Activated T-cell treated with anti-CD3 and anti-CD28 coated beads, Interleukin-2, amount 50 U/mL, for 48 hours (primary cell): ENCODE measurements at regions not wholly inside any gene's neighbourhood (a gene's known extent, or its start where the extent isn't known, plus 50 kb on each side); places are given as distances from the start of the nearest gene placed in this dataset.

Experiments
- DNase-seq, 2 experiments: peaks; one replicate each; pipeline ENCODE4 v3.0.0-alpha.2; 2020

DNA sequence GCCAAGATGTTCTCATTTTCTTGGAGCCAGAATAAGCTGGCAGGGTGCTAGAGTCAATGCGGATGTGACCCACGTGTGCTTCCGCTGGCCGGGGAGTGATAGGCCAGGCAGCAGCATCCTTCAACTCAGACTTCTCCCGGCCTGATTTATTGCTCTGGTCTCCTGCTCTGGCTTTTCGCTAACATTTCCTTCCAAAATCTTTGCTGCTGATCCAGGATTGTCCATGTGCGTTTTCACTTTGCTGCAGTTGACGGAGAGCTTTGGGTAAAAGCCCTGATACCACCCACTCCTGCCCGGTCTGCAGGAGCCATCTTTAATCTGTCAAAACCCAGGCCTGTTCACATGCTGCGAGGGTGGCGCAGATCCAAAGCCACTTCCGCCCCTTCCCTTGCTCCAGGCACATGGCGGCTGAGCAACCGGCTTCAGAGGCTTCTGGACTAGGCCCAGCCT, 106.8 kb downstream of the CYP26A1 start:
- no peak for DNase-seq

DNA sequence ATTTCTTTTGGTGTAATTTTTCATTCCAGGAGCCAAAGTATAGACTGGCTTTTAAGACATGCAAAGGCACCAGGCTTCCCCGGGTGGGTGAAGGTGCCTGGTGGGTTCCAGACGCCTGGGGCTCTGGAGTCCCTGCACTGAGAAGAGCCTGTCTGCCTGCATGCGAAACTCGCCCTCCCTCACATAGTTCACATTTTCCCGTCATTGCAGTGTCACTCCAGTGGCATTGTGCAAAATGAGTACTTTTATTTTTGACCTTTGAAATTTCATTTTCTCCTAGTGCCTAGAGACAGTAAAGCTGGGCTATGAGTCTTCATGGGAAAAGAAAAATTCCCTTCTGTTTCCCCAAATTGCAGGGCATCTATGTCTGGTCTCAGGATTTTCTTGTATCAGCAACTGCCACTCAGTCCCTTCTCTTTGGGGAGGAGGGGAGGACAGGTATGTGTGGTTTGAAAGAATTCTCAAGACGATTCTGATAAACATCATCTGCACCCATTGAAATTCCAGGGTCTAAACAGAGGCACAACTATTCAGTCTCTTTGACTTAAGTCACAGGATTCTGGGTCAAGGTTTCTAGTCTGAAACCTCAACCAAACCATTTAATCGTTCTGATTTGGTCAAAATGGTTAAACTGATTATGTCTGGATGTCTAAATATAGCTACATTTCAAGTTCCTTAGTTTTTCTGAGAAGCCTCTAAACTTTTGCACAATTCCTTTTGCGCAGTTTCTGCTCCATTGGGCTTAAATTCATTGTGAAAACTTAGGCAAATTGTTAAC, 107.8 kb downstream of the CYP26A1 start:
- DNase-seq = no peak

DNA sequence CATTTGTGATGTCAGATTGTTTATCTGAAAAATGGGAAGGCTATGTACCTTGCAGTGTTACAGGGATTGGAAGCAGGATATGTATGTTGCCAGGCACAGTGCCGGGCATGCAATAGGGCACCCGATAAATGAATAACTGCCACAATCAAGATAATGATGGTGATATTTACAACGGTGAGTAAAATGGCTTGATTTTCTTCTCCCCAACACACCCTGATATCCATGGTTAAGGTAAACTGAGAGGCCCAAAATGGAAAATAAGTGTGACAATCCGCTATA, 108.3 kb downstream of the CYP26A1 start:
- no peak for DNase-seq

DNA sequence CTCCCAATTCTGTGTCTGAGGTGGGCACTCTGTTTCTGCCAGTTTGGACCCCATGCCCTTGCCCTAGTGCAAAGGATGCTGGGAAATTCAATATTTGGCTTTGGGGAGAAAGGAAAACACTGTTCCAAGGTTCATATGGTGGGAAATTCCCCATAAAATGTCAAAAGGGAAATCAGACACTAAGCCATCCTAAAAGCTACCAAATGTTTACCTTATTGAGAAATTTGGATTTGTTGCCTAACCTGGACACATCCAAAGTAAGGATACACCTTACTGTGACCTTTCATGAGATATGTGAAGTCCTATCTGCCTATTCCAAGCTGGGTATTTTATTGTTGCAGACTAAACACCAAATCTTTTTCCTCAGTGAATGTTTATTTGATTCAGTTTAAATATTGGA, 109.1 kb downstream of the CYP26A1 start:
- no peak for DNase-seq

DNA sequence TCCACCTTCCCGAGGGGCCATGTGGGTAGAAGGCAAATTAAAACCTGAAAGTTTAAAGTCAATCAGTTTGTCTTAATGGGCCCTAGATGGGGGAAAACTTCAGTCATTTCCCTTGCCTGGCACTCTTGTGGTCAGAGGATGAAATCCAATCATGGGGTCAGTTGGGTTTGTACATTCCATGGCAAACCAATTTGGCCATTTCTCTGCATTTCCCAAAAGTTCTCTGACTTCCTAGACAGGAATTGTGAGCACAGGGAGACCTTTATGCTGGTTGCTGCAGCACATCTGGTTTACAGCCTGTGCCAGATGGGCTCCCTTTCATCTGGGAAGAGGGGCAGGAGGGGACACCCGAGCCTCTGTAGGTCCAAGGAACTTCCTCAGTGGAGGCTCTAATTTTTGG, 113.0 kb downstream of the CYP26A1 start:
- no peak for DNase-seq

DNA sequence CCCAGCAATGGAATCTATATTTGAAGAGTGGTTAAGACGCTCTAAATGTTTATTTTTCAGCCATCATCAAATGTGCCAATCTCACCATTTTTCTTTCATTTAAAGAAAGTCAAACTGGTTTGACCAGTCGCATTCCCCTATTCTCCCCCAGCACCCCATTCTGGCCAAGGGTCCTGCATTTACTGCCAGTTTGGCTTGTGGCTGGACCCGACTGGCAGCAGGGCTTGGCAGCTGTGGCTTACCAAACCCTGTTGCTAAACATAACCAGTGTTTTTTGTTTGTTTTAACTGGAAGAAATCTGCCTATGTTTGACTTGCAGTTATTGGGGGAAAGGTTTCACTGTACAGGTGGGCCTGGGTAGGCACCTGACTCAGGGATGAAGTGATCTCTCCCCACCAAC, 116.3 kb downstream of the CYP26A1 start:
- DNase-seq = no peak

DNA sequence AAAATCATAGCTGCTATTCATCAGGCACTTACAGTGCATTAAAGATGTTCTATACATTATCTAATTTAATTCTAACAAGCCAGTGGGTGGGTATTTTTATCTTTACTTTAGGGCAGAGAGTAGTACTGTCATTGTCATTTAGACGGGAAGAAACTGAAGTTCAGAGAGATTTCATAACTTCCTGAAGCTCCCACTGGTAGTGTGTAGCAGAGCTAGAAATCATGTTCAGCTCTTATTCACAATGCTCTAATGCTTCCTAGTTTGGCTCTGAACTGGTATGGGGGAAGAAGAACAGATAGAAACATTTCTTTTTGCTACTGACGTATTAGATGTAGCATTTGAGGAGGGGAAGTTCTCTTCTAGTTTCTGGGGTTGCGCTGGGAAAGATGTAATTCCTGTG, 116.7 kb downstream of the CYP26A1 start:
- DNase-seq = no peak

DNA sequence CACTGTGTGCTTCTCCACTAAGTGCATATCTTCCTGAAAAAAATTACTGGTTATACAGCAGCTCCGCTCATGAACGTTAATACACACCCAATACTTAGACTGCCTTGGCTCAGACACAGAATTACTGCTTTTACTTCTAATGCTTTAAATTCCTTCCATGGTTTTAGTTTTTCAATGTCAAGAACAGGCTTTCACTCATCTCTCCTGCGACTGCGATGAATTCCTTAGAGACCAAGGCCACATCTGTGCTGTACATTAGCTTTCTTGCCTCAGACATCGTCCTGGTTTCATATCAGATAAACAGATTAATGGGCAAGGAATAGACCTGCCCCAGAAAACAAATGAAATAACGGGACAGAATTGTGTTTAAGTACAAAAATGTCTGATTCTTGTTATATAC, 120.2 kb downstream of the CYP26A1 start:
- DNase-seq = no peak

DNA sequence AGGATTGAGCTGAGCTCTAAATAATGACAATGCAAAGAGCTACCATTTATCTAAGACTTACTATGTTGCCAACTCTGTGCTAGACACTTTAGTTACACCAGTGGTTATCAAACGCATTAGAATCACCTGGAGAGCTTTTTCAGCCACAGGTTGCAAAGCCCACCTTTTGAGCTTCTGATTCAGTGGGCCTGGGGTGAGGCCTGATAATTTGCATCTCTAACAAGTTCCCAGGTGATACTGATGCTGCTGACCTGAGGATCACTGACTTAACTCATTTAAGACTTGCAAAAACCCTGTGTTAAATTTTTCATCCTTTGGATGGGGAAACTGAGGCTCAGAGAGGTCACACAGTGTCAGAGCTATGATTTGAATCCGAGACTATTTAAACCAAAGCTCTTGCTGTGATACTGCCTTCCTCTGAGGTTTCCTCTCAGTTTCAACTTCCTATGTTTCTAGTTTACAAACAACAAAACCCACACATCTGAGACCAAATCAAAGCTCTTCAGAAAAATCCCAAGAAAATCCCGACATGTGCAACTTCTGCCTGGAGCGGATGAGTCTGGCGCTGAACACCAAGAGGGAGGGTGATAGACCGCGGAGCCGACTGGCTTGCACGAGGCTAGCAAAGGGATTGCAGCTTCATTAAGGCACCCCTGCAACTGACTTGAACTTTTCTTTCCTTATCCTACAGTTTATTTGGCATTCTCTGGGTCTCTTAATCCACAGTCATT, 124.9 kb downstream of the CYP26A1 start:
- no peak for DNase-seq

DNA sequence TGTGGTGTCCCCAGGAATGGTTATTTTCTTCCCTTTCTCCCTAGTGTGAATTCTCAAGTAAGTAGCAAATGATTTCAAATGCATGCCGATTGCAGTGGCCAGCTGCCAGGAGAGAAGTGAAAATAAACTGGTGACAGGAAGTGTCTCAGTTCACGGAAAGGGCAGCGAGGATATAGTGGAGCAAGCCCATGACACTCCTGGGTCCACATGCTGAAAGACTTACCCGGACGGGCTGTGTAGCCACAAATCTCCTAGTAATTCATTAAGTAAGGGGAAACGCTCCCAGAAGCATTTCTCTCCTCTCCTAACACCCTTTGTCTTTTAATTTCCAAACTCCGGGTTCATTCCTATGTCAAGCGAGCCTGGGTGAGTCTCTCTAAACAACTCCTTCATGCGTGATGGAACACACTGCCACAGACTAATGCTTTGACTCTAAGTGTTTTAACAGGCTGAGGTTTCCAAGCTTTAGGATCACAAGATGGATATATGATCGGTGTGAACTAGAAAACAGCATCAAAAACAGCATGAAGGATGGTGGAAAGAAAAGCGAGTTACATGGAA, 125.6 kb downstream of the CYP26A1 start:
- DNase-seq = no peak

DNA sequence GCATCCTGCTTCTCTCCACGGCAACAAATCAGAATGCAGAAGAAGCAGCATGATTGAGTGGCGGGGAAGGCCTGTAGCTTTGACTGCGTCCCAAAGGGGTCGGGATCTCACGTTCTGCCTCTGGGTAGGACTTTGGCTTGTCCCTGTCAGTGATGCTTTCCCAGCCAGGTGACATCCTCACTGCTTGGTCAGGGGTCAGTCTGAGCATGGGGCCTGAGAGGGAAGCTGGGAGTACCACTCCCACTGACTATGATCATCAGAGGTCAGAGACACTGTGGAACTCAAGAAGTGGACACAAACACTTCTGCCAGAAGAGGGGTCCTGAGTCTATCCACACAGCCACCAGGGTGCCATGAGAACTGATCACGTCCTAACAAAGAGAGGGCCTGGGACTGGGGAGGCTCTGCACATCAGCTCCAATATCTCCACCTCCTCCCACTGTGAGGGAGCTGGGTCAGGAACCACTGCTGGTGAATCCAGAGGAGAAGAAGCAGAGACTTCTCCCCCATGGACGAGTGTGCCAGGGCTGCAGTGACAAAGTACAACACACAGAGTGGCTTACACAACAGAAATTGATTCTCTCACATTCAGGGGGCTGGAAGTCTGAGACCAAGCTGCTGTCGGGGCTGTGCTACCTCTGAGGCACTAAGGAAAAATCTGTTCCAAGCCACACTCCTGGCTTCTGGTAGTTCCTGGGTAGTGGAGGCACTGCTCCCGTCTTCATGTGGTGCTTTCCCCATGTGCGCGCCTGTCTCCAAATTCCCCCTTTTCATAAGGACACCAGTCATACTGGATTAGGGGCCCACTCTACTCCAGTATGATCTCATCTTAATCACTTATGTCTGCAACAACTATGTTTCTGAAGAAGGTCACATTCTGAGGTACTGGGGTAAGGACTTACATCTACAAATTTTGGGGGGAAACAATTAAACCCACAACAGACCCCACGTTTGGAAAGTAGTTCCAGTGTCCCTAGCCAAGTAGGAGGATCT, 131.1 kb downstream of the CYP26A1 start:
- DNase-seq = no peak

DNA sequence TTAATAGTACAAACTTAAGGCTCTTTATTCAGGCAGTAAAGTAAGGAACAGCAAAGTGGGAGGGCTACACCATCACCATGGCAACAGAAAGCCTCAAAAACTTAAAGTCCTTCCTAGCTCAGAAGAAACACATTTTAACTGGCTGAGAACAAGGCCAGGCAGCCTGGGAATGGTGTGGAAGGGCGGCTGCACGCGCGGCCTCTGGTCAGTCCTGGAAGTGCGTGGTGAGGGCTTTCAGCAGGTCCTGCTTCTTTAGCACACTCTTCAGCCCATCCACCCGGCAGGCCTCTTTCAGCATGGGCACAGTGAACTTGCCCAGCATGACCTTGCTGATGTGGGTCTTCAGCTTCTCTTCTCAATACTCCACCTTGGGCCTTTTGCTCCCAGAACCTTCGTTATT, 133.0 kb downstream of the CYP26A1 start:
- no peak for DNase-seq

DNA sequence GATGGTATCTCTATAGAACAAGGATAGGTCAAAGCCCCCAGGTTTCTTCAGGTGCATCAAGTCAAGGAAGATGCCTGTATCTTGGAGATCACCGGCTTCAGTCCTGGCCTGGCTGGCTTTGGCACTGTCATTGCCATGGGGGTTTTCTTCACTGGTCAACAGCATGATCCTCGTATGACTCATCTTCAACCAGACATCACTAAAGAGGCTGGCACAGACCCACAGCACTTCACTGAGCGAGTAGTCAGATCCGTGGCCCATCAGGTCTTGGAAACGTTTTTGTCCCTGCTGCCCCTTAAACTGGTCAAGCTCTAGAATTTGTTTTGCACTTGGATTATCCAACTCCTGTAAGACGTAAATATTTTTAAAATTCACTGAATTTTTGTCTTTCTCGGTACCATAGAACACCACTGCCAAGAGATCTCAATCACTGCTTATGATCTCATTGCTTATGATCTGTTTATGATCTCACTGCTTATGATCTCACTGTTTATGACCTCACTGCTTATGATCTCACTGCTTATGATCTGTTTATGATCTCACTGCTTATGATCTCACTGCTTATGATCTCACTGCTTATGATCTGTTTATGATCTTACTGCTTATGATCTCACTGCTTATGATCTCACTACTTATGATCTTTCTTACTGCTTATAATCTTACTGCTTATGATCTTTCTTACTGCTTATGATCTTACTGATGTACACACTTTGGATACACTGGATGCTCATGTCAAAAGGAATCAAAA, 135.2 kb downstream of the CYP26A1 start:
- no peak for DNase-seq

DNA sequence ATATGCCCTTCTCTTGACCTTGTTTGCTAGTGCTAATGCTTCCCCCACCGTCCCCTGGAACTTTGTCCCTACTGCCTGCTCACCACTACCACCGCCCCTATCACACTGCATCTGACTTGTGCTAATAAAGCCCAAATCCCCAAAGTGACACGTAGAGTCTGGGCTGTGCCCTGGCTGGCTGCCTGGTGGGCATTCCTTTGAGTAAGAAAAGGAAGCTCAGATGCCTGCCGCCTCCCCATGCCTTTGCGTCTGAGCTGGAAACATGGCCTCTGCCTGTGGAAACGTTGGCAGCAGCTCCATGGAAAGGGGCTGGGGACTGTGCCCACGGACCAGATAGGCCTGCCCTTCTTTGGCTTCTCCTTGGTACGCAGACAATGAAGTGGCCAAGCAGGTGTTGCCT, 138.3 kb downstream of the CYP26A1 start:
- no peak for DNase-seq

DNA sequence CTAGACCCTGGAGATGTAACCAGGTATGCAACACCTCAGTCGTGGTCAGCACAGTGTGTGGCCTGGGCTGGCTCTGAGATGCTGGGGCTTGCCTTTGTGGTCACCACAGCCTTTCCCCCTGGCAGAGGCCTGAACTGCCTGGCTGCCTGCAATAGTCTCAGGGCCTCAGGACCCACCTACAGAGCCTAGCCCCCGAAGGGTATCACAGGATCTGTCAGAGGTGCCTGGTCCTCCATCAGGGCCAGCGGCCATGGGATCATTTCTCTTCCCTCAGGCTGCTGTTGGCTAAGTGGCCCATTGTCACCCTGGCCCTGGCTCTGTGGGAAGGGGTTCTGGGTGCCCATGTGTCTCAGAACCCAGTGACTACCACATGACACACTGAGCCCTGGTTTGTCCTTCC, 141.6 kb downstream of the CYP26A1 start:
- DNase-seq = no peak

DNA sequence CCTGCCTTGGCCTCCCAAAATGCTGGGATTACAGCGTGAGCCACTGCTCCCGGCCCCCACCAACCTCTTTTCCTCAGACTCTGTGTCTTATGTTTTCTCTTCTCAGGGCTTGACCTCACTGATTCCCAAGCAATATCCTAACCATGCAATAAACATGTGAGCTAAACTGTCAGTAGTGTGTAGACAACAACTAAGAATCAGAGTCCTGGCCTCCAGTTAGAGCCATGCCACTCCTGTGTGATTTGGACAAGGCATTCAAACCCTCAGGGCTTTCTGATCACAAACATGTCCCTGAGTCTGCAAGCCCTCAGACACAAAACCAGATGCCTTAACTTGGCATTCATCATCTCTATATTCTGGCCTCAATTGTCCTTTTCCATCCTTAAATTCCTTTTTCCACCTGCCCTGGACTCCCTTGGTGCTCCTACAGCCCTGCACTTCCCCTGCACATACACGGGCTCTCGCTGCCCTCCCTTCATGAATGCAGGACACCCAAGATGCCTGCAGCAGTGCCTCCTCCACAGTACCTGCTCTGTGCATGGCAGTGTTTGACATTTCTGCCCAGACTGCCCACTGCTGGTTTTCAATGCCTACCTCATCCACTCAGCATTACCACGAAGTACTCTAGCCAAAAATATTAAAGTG, 142.8 kb downstream of the CYP26A1 start:
- DNase-seq = no peak

DNA sequence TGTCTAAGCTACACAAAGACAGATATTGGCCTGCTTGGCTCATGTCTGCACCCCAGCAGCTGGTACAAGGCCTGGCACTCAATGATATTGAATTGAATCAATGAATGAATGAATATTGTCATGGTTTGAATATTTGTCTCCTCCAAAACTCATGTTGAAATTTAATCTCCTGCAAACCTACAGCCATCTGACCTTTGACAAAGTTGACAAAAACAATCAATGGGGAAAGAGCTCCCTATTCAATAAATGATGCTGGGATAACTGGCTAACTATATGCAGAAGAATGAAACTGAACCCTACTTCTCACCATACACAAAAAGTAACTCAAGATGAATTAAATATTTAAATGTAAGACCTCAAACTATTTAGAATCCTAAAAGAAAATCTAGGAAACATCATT, 144.7 kb downstream of the CYP26A1 start:
- DNase-seq = no peak

DNA sequence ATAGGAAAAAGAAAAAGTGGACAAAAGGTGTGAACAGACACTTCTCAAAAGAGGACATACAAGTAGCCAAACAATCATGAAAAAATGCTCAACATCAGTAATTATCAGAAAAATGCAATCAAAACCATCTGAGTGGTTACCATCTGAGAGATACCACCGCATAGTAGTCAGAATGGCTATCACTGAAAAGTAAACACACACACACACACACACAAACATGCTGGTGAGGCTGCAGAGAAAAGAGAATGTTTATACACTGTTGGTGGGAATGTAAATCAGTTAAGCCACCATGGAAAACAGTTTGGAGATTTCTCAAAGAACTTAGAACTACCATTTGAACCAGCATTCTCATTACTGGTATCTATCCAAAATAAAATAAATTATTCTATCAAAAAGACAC, 145.7 kb downstream of the CYP26A1 start:
- DNase-seq = no peak

DNA sequence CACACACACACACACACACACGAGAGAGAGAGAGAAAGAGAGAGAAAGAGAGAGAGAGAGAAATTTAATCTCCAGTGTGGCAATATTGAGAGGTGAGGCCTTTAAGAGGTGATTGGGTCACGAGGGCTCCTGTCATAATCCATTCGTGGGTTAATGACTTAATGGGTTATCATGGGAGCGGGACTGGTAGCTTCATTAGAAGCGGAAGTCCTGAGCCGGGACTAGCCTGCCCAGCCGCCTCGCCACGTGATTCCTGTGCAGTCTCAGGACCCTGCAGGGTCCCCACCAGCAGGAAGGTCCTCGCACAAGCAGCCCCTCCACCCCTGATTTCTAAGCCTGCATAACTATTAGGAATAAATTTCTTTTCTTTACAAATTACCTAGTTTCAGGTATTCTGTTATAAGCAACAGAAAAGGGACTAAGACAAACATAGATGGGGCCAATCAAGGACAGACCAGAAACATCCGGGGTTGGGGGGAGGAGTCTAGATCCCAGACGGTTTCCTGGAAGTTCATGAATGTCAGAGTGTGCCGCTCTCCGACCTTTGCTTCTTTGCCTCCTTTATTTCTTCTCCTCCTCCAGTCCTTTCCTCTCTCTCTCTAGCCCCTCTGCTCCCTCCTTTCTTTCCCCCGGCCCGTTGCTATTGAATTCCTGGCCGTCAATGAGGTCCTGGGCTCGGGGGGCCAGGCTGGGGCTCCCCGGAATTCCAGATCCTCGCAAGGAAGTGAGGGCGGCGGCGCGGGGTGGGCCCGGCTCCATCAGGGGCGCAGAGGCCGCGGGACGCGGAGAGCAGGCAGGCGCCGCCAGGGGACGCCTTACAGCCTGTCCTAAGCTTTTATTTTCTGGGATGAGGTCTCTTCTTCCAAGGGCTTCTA, 146.8 kb downstream of the CYP26A1 start:
- DNase-seq = no peak

DNA sequence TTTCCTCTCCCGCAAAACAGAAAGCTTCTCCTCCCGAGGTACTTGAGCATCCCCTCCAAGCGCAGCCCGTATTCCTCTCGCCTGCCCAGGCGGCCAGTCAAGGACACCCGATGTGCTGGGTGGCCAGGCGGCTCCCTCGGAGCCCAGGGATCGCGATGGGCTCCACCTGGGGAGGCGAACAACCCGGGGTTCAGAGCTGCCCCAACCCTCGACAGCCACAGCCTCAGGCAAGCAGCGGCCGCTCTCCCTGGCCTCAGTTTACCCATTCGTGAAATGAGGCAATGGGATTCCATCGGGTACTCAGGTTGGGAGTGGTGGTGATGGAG, 147.4 kb downstream of the CYP26A1 start:
- no peak for DNase-seq

DNA sequence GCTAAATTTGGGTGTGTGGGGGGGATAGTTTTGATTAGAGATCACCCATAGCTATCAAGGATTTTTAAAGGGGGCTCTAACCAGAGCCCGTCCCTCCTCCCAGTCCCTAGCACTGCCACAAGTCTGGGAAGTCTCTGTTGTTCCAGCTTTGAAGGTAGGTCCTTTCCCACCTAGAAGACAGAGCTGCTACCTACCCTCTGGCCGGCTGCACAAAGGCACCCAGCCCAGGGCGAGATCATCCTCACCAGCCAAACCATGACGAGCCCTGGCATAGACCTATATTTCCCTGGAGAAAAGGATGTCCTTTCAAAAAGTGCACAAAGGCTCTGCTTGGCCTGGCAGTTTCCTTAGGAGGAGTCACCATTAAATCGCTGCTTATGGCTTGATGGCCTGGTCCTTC, 147.8 kb downstream of the CYP26A1 start:
- DNase-seq = no peak
